SU-DHL-6 (cell line): ENCODE measurements at regions not wholly inside any gene's neighbourhood (a gene's known extent, or its start where the extent isn't known, plus 50 kb on each side); places are given as distances from the start of the nearest gene placed in this dataset.

ENCODE experiments used
- H2AFZ ChIP-seq: fragments of 200-600 bp; sonication (generic); 2 replicates; pipeline ENCODE4 v1.6.1; 2014; ENCODE audit warnings: low read depth, mild to moderate bottlenecking, moderate library complexity, mixed read lengths, antibody characterized with exemption, low read length; ENCODE audit not compliant: severe bottlenecking
- H3F3A ChIP-seq: fragments of 200-600 bp; shearing (Covaris generic); 2 replicates; pipeline ENCODE4 v1.6.0; 2016; ENCODE audit warnings: antibody characterized with exemption, mild to moderate bottlenecking; ENCODE audit not compliant: insufficient read depth
- H3K27ac ChIP-seq: fragments of 200-600 bp; sonication (generic); 2 replicates; pipeline ENCODE4 v1.5.1; 2016; ENCODE audit warnings: low read depth, mild to moderate bottlenecking, low read length, moderate library complexity, mixed read lengths
- H3K27me3 ChIP-seq: fragments of 200-600 bp; sonication (generic), shearing (Covaris generic); 2 replicates; pipeline ENCODE4 v1.6.0; 2014; ENCODE audit warnings: mild to moderate bottlenecking, low read length
- H3K36me3 ChIP-seq: fragments of 200-600 bp; sonication (generic); 2 replicates; pipeline ENCODE4 v1.6.1; 2014; ENCODE audit warnings: mild to moderate bottlenecking, low read length, mixed read lengths
- H3K4me2 ChIP-seq: fragments of 300-600, 200-600 bp; shearing (Covaris generic), sonication (generic); 2 replicates; pipeline ENCODE4 v1.6.0; 2014; ENCODE audit warnings: low read length, low read depth, mild to moderate bottlenecking; ENCODE audit not compliant: poor library complexity, severe bottlenecking
- H3K4me3 ChIP-seq: fragments of 200-600 bp; sonication (generic); 2 replicates; pipeline ENCODE4 v1.5.1; 2014; ENCODE audit warnings: antibody characterized with exemption, low read length, mild to moderate bottlenecking, mixed read lengths; ENCODE audit not compliant: insufficient read depth, poor library complexity, severe bottlenecking
- H3K79me2 ChIP-seq: fragments of 200-600 bp; sonication (generic); 2 replicates; pipeline ENCODE4 v1.6.1; 2014; ENCODE audit warnings: mild to moderate bottlenecking, low read length, moderate library complexity; ENCODE audit not compliant: insufficient read depth
- H3K9ac ChIP-seq: fragments of 200-600 bp; sonication (generic); 2 replicates; pipeline ENCODE4 v1.7.0; 2014; ENCODE audit warnings: mild to moderate bottlenecking, low read length
- H3K9me2 ChIP-seq: fragments of 200-600 bp; sonication (generic); replicated peaks from 2 replicates; pipeline ENCODE4 v1.6.1; 2014; ENCODE audit warnings: low read length; ENCODE audit not compliant: insufficient read depth
- H3K9me3 ChIP-seq: fragments of 200-600 bp; sonication (generic); 2 replicates; pipeline ENCODE4 v1.6.1; 2014; ENCODE audit warnings: low read length, mixed read lengths; ENCODE audit not compliant: insufficient read depth
- H4K20me1 ChIP-seq: fragments of 200-600 bp; sonication (generic); 2 replicates; pipeline ENCODE4 v1.6.1; 2014; ENCODE audit warnings: low read depth, mild to moderate bottlenecking, antibody characterized with exemption, low read length, moderate library complexity, mixed read lengths
- CTCF ChIP-seq: fragments of 200-600 bp; sonication (generic); IDR thresholded peaks from one replicate; pipeline ENCODE4 v1.5.1; 2017; ENCODE audit warnings: antibody characterized with exemption, mild to moderate bottlenecking, low read length, moderate library complexity; ENCODE audit not compliant: insufficient read depth, poor library complexity, severe bottlenecking
- EZH2phosphoT487 ChIP-seq: fragments of 200-600 bp; sonication (generic), shearing (Covaris generic); conservative IDR thresholded peaks from 2 replicates; pipeline ENCODE4 v1.6.1; 2018; ENCODE audit warnings: mild to moderate bottlenecking, antibody characterized with exemption, low read length, moderate library complexity, mixed read lengths

DNA sequence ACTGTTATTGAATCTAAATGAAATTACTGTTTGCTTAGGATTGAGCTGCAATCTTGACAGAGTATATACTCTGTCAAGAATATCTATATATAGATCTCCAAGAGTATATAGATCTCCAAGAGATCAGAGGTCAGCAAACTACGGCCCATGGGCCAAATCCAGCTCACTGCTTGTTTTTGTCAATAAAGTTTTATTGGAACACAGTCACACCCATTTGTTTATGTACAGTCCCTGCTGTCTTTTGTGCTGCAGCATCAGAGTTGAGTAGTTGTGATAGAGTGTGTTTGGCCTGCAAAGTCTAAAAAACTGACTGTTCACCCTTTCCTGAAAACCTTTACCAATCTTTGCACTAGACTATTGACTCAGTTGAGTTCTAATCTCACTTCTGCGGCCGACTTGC, 66.3 kb upstream of the NPVF start:
- Histone ChIP-seq H3K9me3 (no peaks in the 10 kb centered on the region), H3F3A (no peaks in the 10 kb centered on the region), H3K36me3 (no peaks in the 10 kb centered on the region), H3K27ac (no peak overlapping the region), H3K9ac (no peak overlapping the region), H4K20me1 (no peaks in the 10 kb centered on the region), H3K4me2 (no peak overlapping the region), H3K79me2 (no peaks in the 10 kb centered on the region), H3K4me3 (no peak overlapping the region), H3K27me3 (no peaks in the 10 kb centered on the region), H2AFZ (no peak overlapping the region), H3K9me2 (no peaks in the 10 kb centered on the region)
- TF ChIP-seq CTCF (no peak), EZH2phosphoT487 (no peak)

DNA sequence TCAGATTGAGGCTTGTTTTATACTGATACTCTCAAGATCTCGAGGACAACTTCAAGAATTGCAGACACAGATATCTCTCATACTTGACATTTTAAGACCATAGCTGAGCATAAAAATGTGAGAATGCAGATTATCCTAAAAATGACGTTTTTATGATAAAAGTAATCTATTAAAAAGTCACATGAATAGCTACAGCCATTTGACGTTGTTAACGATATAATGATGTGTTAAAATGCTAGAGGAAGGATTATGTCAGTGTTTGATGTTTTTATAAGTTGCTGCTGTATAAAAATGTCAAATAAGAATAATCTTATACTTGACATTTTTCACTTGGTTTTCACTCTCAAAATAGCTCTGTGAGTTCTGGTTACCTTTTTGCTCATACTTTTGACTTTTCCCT, 67.1 kb upstream of the NPVF start:
- TF ChIP-seq CTCF (no peak), EZH2phosphoT487 (no peak)
- no peak overlapping the region for H3K27ac ChIP-seq
- H3K9me2 ChIP-seq: no peaks in the 10 kb centered on the region
- no peak overlapping the region for H3K4me2 ChIP-seq
- no peak overlapping the region for H3K4me3 ChIP-seq
- H3K36me3 ChIP-seq: no peaks in the 10 kb centered on the region
- H3K27me3 ChIP-seq: no peaks in the 10 kb centered on the region
- H4K20me1 ChIP-seq: no peaks in the 10 kb centered on the region
- H3K9me3 ChIP-seq: no peaks in the 10 kb centered on the region
- H3K79me2 ChIP-seq: no peaks in the 10 kb centered on the region
- H2AFZ ChIP-seq: no peak overlapping the region
- no peak overlapping the region for H3K9ac ChIP-seq
- H3F3A ChIP-seq: no peaks in the 10 kb centered on the region

DNA sequence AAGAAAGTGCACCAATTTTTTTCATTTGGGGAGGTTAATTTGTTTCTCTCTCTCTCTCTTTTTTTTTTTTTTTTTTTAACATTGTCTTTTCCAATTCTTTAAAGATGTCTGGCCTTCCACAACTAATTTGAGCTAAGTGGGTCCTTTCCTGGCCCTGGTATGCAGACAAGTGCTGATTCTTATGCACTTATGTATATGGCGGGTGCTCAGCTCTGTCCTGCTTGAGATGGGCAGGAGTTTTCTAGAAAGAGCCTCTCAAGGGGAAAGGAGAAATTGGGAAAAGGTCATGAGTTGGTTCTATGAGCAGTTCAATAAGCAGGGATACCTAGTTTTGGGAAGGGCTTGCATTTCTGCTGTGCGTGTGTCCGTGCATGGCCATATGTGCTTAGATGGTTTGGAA, 67.8 kb upstream of the NPVF start:
- Histone ChIP-seq H3K4me2 (no peak overlapping the region), H3K79me2 (no peaks in the 10 kb centered on the region), H3K9ac (no peak overlapping the region), H3K4me3 (no peak overlapping the region), H3K9me2 (no peaks in the 10 kb centered on the region), H3K27me3 (no peaks in the 10 kb centered on the region), H3K27ac (no peak overlapping the region), H3F3A (no peaks in the 10 kb centered on the region), H4K20me1 (no peaks in the 10 kb centered on the region), H2AFZ (no peak overlapping the region), H3K9me3 (no peaks in the 10 kb centered on the region), H3K36me3 (no peaks in the 10 kb centered on the region)
- TF ChIP-seq EZH2phosphoT487 (no peak), CTCF (no peak)

DNA sequence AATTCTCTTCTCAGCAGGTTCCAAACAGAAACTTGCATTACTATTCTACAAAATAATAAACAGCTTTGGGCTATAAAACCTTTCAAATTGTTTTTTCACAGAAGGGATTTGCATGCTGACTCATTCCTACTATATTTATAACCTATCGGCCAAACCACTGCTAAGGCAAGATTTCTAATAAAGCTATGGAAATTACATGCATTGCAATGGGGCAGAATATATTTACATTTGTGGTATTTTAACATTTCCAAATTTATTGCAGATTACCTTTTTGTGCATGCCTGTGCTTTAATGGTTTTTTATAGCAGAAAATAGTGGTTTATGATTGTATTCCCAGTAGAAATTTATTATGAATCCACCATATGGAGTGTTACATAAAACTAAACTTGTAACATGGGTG, 69.0 kb upstream of the NPVF start:
- no peaks in the 10 kb centered on the region for H3K27me3 ChIP-seq
- no peaks in the 10 kb centered on the region for H3K9me2 ChIP-seq

More for the DNA sequence above, 69.0 kb upstream of the NPVF start:
- H3K4me2 ChIP-seq: no peak overlapping the region
- H3K79me2 ChIP-seq: no peaks in the 10 kb centered on the region
- H4K20me1 ChIP-seq: no peaks in the 10 kb centered on the region
- H3F3A ChIP-seq: no peaks in the 10 kb centered on the region
- no peak overlapping the region for H3K27ac ChIP-seq
- no peaks in the 10 kb centered on the region for H3K36me3 ChIP-seq
- H3K9me3 ChIP-seq: no peaks in the 10 kb centered on the region
- TF ChIP-seq CTCF (no peak), EZH2phosphoT487 (no peak)
- no peak overlapping the region for H3K4me3 ChIP-seq
- H2AFZ ChIP-seq: no peak overlapping the region
- H3K9ac ChIP-seq: no peak overlapping the region
